HG03196 (cell line): ENCODE measurements at regions not wholly inside any gene's neighbourhood (a gene's known extent, or its start where the extent isn't known, plus 50 kb on each side); places are given as distances from the start of the nearest gene placed in this dataset.
"Not testable (repeated sequence)": the region's sequence is repeated elsewhere in the genome, so short reads cannot be mapped to it uniquely, and the experiment has no call there.

ENCODE experiments used
- ATAC-seq: cut with Tn5 transposase; IDR thresholded peaks from one replicate; pipeline ENCODE4 v1.9.1; 2021; ENCODE audit not compliant: unreplicated experiment

- no peak for ATAC-seq
These were observed 2144.7 kb downstream of the PCDH7 start for GRCh38 chr4:32864713-32865351.

- no peak for ATAC-seq
These were observed 2156.4 kb downstream of the PCDH7 start for GRCh38 chr4:32876546-32876945.

DNA sequence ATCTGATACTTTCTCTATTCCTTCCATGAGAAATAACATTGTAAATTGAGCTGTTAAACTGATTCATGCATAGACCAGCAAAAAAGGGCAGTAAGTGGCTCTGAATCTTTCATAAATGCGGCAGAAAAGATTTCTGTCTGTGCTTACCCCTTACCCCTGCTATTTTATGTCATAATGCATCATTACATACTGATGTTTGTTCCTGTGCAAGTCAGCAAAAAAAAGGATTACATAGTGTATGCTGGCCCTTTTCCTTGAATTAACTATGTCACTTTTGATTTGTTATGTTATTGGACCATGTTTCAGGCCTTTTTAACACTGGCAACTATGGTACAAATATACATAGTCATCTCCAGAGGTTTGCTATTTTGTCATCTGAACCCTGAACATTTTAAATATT lies 2159.7 kb downstream of the PCDH7 start:
- ATAC-seq = no peak

- ATAC-seq = no peak
These were observed 2164.0 kb downstream of the PCDH7 start for GRCh38 chr4:32884198-32884597.

DNA sequence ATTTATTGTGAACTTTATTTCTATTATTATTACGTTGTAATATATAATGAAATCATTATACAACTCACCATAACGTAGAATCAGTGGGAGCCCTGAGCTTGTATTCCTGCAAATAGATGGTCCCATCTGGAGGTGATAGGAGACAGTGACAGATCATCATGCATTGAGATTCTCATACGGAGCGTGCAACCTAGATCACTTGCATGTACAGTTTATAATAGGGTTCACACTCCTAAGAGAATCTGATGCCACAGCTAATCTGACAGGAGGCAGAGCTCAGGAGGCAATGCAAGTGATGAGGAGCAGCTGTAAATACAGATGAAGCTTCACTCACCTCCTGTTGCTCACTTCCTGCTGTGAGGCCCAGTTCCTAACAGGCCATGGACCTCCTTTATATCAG lies 2170.2 kb downstream of the PCDH7 start:
- no peak for ATAC-seq

GRCh38 chr4:32909053-32909452 lies 2188.9 kb downstream of the PCDH7 start:
- ATAC-seq = no peak

- no peak for ATAC-seq
These were observed 2189.6 kb downstream of the PCDH7 start for GRCh38 chr4:32909736-32910135.

DNA sequence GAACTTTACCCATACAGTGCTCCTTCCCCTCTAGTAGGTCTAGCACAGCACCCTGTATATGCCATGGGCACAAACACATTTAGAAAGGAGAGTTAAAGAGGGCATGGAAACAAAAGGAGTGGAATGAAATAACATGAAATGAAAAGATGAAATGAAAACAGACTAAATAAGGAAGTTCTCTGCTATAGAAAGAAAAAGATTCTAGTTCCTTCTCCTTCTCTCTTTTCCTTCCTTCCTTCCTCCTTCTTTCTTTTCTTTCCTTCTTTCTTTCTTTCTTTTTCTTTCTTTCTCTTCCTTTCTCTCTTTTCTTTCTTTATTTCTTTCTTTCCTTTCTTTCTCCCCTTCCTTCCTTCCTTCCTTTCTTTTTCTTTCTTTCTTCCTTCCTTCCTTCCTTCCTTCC lies 2197.4 kb downstream of the PCDH7 start:
- no peak for ATAC-seq

DNA sequence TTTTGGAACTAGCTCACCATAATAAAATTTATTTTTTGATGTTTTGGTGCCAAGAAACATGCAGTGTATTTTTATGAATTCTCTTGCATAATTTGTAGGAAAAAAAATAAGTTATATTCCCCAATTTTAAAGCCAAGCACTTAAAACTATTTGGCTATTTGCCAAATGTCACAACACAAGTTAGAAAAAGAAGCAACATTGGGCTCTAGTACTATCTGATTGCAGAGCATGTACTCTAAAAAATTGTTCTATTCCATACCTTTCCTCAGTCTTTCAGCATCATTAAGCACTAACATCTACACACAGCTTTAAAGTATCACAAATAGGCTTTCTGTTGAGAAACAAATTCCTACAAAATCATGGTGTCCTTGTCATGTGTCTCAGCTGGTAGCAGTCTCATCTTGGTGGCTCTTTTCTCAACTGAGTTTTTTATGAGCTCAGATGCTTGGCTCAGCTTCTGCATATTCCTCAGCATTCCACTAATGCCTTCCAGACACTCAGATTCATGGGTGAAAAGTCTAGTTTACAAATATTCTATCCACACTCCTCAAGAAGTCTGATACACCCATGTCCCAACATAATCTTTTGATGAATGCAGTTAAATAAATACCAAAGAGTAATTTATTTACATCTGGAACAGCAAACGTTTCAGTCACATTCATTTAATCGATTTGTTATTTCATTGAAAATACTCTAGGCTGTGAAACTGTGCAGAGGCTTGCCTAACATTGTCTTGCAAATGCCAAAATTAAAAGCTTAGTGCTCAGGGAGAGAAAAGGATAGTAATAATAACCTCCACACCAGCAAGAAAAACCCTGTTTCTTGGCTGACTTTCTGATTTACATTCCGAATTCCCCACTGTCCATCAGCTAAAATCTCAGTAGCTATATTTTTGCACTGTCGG lies 2209.9 kb downstream of the PCDH7 start:
- ATAC-seq = no peak

- no peak for ATAC-seq
These were observed 2210.5 kb downstream of the PCDH7 start for GRCh38 chr4:32930700-32931099.

- no peak for ATAC-seq
These were observed 2211.3 kb downstream of the PCDH7 start for GRCh38 chr4:32931475-32931874.

- ATAC-seq = no peak
These were observed 2212.0 kb downstream of the PCDH7 start for GRCh38 chr4:32932156-32932555.

GRCh38 chr4:32939222-32939621 lies 2219.1 kb downstream of the PCDH7 start:
- ATAC-seq = not testable (repeated sequence)

DNA sequence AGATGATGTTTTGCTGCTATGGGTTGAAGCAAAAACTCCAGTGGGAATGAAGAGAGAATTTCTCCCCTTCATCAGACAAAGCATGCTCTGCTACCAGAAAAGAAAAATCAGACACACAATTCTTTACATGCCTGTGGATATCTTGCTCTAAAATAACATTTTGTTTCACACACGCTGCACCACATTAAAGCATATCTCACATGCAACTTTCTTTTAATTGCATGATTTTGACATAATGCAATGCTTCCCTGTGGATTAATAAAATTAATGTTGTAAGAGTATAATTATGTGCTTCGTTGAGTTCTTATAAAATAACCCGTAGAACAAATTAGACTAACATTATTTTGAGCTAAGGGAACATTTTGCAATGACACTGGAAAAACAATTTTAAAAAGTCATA lies 2230.7 kb downstream of the PCDH7 start:
- ATAC-seq = no peak

DNA sequence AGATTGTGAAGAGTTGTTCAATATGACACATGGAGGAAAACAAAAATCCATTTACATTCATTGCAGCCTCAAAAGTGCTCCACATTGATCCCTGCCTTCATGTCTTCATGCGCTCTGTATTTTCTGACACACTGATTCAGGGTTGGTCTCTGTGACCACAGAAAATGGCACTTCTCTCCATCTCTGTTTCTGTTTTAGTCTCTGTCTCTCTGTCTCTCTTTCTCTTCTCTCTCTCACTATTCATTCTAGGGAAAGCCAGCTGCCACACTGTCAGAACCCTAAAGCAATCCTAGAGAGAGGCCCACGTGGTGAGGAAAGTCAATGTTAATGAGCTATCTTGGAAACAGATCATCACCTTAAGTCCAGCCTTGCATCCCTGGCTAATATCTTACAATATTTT lies 2238.4 kb downstream of the PCDH7 start:
- ATAC-seq = no peak

- ATAC-seq = no peak
These were observed 2241.9 kb downstream of the PCDH7 start for GRCh38 chr4:32962100-32962499.

- ATAC-seq = no peak
These were observed 2265.1 kb downstream of the PCDH7 start for GRCh38 chr4:32985256-32985655.

GRCh38 chr4:32986236-32986635 lies 2266.1 kb downstream of the PCDH7 start:
- no peak for ATAC-seq

- no peak for ATAC-seq
These were observed 2266.9 kb downstream of the PCDH7 start for GRCh38 chr4:32987111-32987510.

GRCh38 chr4:32988165-32988811 lies 2268.1 kb downstream of the PCDH7 start:
- ATAC-seq = no peak

DNA sequence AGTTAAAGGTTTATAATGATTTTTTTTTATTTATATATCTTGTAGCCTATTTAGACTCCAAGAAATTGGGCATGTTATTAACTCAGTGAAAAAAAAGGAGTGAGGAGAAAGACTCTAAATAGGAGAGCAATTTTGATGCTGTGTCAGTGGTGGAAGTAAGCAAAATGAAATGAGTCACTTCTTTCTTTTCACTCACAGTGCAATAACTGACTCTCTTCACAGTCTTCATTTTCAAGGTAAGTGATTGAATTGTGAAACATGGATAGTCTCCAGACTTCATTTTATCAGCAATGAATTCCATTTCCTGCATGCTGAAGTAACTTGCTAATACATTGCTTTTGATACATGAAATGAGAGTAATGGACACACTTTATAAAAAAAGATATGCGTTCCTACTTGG lies 2271.5 kb downstream of the PCDH7 start:
- no peak for ATAC-seq
